ENCODE measurements at regions not wholly inside any gene's neighbourhood (a gene's known extent, or its start where the extent isn't known, plus 50 kb on each side); places are given as distances from the start of the nearest gene placed in this dataset.

DNA sequence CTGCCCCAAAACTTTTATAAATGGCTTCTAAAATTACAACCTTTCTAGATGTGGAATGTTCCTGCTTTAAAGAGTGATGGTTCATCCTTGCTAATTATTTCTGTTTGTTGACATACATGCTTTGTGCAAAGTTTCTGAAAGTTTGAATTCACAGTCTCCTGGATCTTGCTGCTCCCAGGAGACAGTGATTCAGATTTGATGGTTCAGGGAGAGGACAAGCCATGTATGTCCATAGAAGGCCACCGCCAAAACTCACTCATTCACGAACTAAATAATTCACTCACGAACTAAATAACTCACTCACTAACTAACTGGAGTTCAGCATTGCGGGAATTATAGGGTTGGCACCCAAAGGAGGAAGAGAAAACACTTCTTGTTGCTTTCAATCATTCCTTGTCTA lies 416.5 kb upstream of the ZEB2 start:
- intact Hi-C loops (cut with DNase I), result no loop called here
- DNase-seq (no peak), ATAC-seq (no peak)
- Histone ChIP-seq H3K4me1 (ENCODE audit: control insufficient read depth, insufficient read depth, low read length) (no peaks in the 10 kb centered on the region), H3K27me3 (ENCODE audit: control insufficient read depth, insufficient read depth) (no peaks in the 10 kb centered on the region), H3K4me3 (ENCODE audit: low read length) (no peak overlapping the region), H3K9me3 (ENCODE audit: control insufficient read depth, low read length) (no peaks in the 10 kb centered on the region), H3K27ac (ENCODE audit: low read length) (no peak overlapping the region)
- 66% methylated on average over 4 of the region's 4 CpGs for WGBS

DNA sequence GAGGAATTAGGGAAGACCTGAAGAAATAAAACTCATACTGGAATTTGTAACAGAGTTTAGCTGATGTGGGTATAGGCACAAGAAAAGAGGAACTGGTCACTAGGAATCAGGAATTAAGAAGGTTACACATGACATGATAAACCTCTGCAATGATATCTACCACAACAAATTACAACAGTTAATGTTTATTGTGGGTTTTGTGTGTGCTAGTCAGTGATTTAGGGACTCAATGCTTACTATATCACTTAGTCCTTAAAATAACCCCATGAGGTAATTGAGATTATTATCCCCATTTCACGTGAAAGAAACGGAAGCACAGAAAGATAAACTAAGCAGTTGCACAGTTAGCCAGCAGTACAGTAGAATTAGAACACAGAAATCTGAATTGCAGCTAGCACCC lies 415.8 kb upstream of the ZEB2 start:
- Histone ChIP-seq H3K4me3 (ENCODE audit: low read length) (no peak overlapping the region), H3K27ac (ENCODE audit: low read length) (no peak overlapping the region), H3K27me3 (ENCODE audit: control insufficient read depth, insufficient read depth) (no peaks in the 10 kb centered on the region), H3K9me3 (ENCODE audit: control insufficient read depth, low read length) (no peaks in the 10 kb centered on the region), H3K4me1 (ENCODE audit: control insufficient read depth, insufficient read depth, low read length) (no peaks in the 10 kb centered on the region)
- intact Hi-C loops (cut with DNase I), result no loop called here
- 35% methylated on average over 2 of the region's 2 CpGs for WGBS
- ATAC-seq (no peak), DNase-seq (no peak)

DNA sequence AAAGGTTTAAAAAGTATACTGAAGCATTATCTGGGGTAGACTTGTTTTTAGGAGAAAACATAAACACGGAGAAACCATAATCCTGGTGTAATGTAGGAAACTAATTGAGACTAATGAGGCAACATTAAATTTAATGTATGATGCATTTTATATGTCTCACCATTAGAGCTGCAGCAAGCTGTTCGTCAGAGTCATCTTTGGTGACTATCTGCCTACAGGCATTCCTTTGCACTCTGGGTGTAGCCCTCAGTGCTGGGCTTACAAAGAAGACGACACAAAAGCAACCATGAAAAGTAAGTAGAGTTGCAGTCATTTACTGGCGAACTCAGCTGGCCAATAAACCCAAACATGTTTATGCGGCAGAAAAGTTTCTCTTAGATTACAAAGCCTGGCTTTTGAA lies 415.3 kb upstream of the ZEB2 start:
- DNase-seq (no peak), ATAC-seq (no peak)
- Histone ChIP-seq H3K4me3 (ENCODE audit: low read length) (no peak overlapping the region), H3K4me1 (ENCODE audit: control insufficient read depth, insufficient read depth, low read length) (no peaks in the 10 kb centered on the region), H3K27me3 (ENCODE audit: control insufficient read depth, insufficient read depth) (no peaks in the 10 kb centered on the region), H3K9me3 (ENCODE audit: control insufficient read depth, low read length) (no peaks in the 10 kb centered on the region), H3K27ac (ENCODE audit: low read length) (no peak overlapping the region)
- intact Hi-C loops (cut with DNase I), result no loop called here
- WGBS, result 90% methylated on average over 5 of the region's 5 CpGs

- DNase-seq, result no peak
- intact Hi-C loops (cut with DNase I), result no loop called here
- ATAC-seq, result no peak
These were observed 412.0 kb upstream of the ZEB2 start for GRCh38 chr2:144931960-144932359.

GRCh38 chr2:144931480-144931879 lies 411.6 kb upstream of the ZEB2 start:
- no peaks in the 10 kb centered on the region for H3K27me3 ChIP-seq (ENCODE audit: control insufficient read depth, insufficient read depth)
- no peak for DNase-seq
- H3K27ac ChIP-seq (ENCODE audit: low read length), result no peak overlapping the region
- H3K4me1 ChIP-seq (ENCODE audit: control insufficient read depth, insufficient read depth, low read length), result no peaks in the 10 kb centered on the region
- H3K9me3 ChIP-seq (ENCODE audit: control insufficient read depth, low read length), result no peaks in the 10 kb centered on the region
- 98% methylated on average over 1 of the region's 1 CpG for WGBS
- intact Hi-C loops (cut with DNase I), result no loop called here
- ATAC-seq, result no peak
- no peak overlapping the region for H3K4me3 ChIP-seq (ENCODE audit: low read length)

More at GRCh38 chr2:144931960-144932359, 412.0 kb upstream of the ZEB2 start:
- H3K4me1 ChIP-seq (ENCODE audit: control insufficient read depth, insufficient read depth, low read length), result no peaks in the 10 kb centered on the region
- no peaks in the 10 kb centered on the region for H3K9me3 ChIP-seq (ENCODE audit: control insufficient read depth, low read length)
- H3K4me3 ChIP-seq (ENCODE audit: low read length), result no peak overlapping the region
- no peak overlapping the region for H3K27ac ChIP-seq (ENCODE audit: low read length)
- H3K27me3 ChIP-seq (ENCODE audit: control insufficient read depth, insufficient read depth), result no peaks in the 10 kb centered on the region

GRCh38 chr2:144927429-144927828 lies 407.5 kb upstream of the ZEB2 start:
- DNase-seq, result no peak
- no peaks in the 10 kb centered on the region for H3K9me3 ChIP-seq (ENCODE audit: control insufficient read depth, low read length)
- H3K4me1 ChIP-seq (ENCODE audit: control insufficient read depth, insufficient read depth, low read length), result no peaks in the 10 kb centered on the region
- 90% methylated on average over 1 of the region's 1 CpG for WGBS
- intact Hi-C loops (cut with DNase I), result no loop called here
- no peaks in the 10 kb centered on the region for H3K27me3 ChIP-seq (ENCODE audit: control insufficient read depth, insufficient read depth)
- no peak overlapping the region for H3K4me3 ChIP-seq (ENCODE audit: low read length)
- H3K27ac ChIP-seq (ENCODE audit: low read length), result no peak overlapping the region
- no peak for ATAC-seq

GRCh38 chr2:144925886-144926285 lies 406.0 kb upstream of the ZEB2 start:
- ATAC-seq (no peak), DNase-seq (no peak)
- Histone ChIP-seq H3K27me3 (ENCODE audit: control insufficient read depth, insufficient read depth) (no peaks in the 10 kb centered on the region), H3K4me3 (ENCODE audit: low read length) (no peak overlapping the region), H3K9me3 (ENCODE audit: control insufficient read depth, low read length) (no peaks in the 10 kb centered on the region), H3K27ac (ENCODE audit: low read length) (no peak overlapping the region), H3K4me1 (ENCODE audit: control insufficient read depth, insufficient read depth, low read length) (no peaks in the 10 kb centered on the region)
- 74% methylated on average over 4 of the region's 4 CpGs for WGBS
- intact Hi-C loops (cut with DNase I), result no loop called here

DNA sequence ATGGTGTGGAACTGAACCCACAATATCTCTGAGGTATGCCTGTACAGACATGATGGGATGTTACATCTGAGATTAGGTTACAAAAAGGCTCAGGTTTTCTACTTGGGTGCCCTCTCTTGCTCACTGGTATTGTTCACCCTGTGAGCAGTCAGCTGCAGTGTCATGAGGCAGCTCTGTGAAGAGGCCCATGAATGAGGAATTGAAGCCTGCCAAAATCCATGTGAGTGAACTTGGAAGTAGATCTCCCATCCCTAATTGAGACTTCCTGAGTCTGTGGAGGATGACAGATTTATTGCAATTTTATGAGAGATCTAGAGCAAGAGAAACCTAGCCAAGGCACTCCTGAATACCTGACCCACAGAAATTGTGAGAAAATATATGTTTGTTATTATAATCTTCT lies 404.9 kb upstream of the ZEB2 start:
- no peak for ATAC-seq
- DNase-seq, result no peak
- intact Hi-C loops (cut with DNase I), result no loop called here

GRCh38 chr2:144922519-144922918 lies 402.6 kb upstream of the ZEB2 start:
- DNase-seq (no peak), ATAC-seq (no peak)
- intact Hi-C loops (cut with DNase I), result no loop called here
- no peaks in the 10 kb centered on the region for H3K27me3 ChIP-seq (ENCODE audit: control insufficient read depth, insufficient read depth)
- no peak overlapping the region for H3K27ac ChIP-seq (ENCODE audit: low read length)
- H3K4me1 ChIP-seq (ENCODE audit: control insufficient read depth, insufficient read depth, low read length), result no peaks in the 10 kb centered on the region
- no peak overlapping the region for H3K4me3 ChIP-seq (ENCODE audit: low read length)
- no peaks in the 10 kb centered on the region for H3K9me3 ChIP-seq (ENCODE audit: control insufficient read depth, low read length)
- WGBS, result 79% methylated on average over 2 of the region's 2 CpGs

More for the DNA sequence above, 404.9 kb upstream of the ZEB2 start:
- no peak overlapping the region for H3K4me3 ChIP-seq (ENCODE audit: low read length)
- H3K27me3 ChIP-seq (ENCODE audit: control insufficient read depth, insufficient read depth), result no peaks in the 10 kb centered on the region
- no peaks in the 10 kb centered on the region for H3K9me3 ChIP-seq (ENCODE audit: control insufficient read depth, low read length)
- H3K27ac ChIP-seq (ENCODE audit: low read length), result no peak overlapping the region
- H3K4me1 ChIP-seq (ENCODE audit: control insufficient read depth, insufficient read depth, low read length), result no peaks in the 10 kb centered on the region

DNA sequence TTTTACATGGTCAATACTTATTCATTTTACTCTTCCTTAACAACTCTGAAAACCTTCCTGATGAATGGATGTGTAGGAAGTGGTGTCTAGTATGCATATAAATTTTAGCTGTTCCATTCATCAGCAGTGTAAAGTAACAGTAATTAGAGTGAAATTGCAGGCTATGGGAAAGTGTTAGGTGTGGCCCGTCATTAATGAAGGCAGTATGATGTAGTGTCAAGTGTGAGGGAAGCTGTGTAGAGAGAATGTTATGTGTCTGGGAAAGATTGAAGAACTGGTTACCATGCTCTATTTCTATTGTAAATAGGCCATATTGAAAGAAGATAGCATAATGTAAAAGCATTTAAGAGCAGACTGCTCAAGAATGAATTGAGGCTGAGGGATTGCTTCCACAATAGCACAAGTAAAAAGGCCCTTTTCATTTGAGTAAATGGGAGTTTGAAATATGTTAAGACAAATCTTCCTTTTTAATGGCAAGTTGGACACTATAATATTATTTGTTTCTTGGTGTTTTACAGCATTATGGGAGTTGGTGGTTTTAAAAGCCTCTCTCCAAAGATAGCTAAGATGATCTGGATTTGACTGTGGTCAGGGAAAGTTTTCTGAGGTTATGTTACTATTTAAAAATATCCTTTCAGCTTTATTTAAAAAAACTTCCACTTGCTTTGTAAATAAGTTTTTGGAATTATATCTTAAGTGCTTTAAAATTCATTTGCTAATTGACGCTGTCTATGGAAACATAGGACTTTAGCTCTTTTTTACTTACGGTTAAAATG lies 401.0 kb upstream of the ZEB2 start:
- Histone ChIP-seq H3K4me1 (ENCODE audit: control insufficient read depth, insufficient read depth, low read length) (no peaks in the 10 kb centered on the region), H3K27me3 (ENCODE audit: control insufficient read depth, insufficient read depth) (no peaks in the 10 kb centered on the region), H3K27ac (ENCODE audit: low read length) (no peak overlapping the region), H3K4me3 (ENCODE audit: low read length) (no peak overlapping the region), H3K9me3 (ENCODE audit: control insufficient read depth, low read length) (no peaks in the 10 kb centered on the region)
- intact Hi-C loops (cut with DNase I), result no loop called here
- ATAC-seq (no peak), DNase-seq (no peak)
- 92% methylated on average over 3 of the region's 3 CpGs for WGBS

- no peak for DNase-seq
- Histone ChIP-seq H3K9me3 (ENCODE audit: control insufficient read depth, low read length) (no peaks in the 10 kb centered on the region), H3K27me3 (ENCODE audit: control insufficient read depth, insufficient read depth) (no peaks in the 10 kb centered on the region), H3K4me3 (ENCODE audit: low read length) (no peak overlapping the region), H3K27ac (ENCODE audit: low read length) (no peak overlapping the region), H3K4me1 (ENCODE audit: control insufficient read depth, insufficient read depth, low read length) (no peaks in the 10 kb centered on the region)
- WGBS, result 69% methylated on average over 2 of the region's 2 CpGs
- intact Hi-C loops (cut with DNase I), result no loop called here
- ATAC-seq, result no peak
These were observed 394.9 kb upstream of the ZEB2 start for GRCh38 chr2:144914622-144915318.
